ENCODE measurements at regions not wholly inside any gene's neighbourhood (a gene's known extent, or its start where the extent isn't known, plus 50 kb on each side); places are given as distances from the start of the nearest gene placed in this dataset.

GRCh38 chr12:124435806-124436345, 131.5 kb downstream of the NCOR2 start:
- no peak overlapping the region for H3K4me2 ChIP-seq (ENCODE audit: low read depth, low read length)
- H2BK20ac ChIP-seq (ENCODE audit: low read depth, low read length): no peak overlapping the region
- H4K20me1 ChIP-seq (ENCODE audit: insufficient read depth, low read length): 0 out of 2 replicates have a peak, but pooled peaks cover 5% of the 10 kb centered on the region
- peaks cover 8% of the 10 kb centered on the region for H3K9me1 ChIP-seq (ENCODE audit: insufficient read depth, low read length)
- WGBS, 2 experiments (ENCODE audit: extremely low coverage in 2 of 2, insufficient read length in 1 of 2): 97% methylated on average over 10 of the region's 16 CpGs; no CpG with 5 or more reads in 1 of the 2 experiments
- H3K4ac ChIP-seq (ENCODE audit: low read depth, low read length): no peak overlapping the region
- no peaks in the 10 kb centered on the region for H3K9me3 ChIP-seq (ENCODE audit: control insufficient read depth, insufficient read depth, low read length)
- no peak overlapping the region for H3K4me3 ChIP-seq (ENCODE audit: insufficient read depth, low read depth, low read length)
- H2BK120ac ChIP-seq (ENCODE audit: low read depth, low read length): no peak overlapping the region
- intact Hi-C loops (cut with micrococcal nuclease): no loop called here
- no peak overlapping the region; the same call in 1 of the 2 replicates for H4K91ac ChIP-seq (ENCODE audit: insufficient read depth, low read depth, low read length)
- peaks cover 9% of the 10 kb centered on the region for H3K4me1 ChIP-seq (ENCODE audit: control insufficient read depth, insufficient read depth, low read length)
- no peak overlapping the region for H2BK15ac ChIP-seq (ENCODE audit: low read depth, low read length)
- H3K27ac ChIP-seq (ENCODE audit: insufficient read depth, low read length): no peak overlapping the region
- in situ Hi-C loops (cut with MboI; ENCODE audit: low sequenced_read_pairs): no loop called here
- H4K8ac ChIP-seq (ENCODE audit: low read depth in 2 of 2, low read length in 2 of 2): no peak overlapping the region
- H3K14ac ChIP-seq (replicated peaks; ENCODE audit: low read depth, low read length): no peak overlapping the region
- dilution Hi-C loops (cut with HindIII; ENCODE audit: low sequenced_read_pairs, unreplicated experiment): no loop called here
- no peak overlapping the region for H2AFZ ChIP-seq (replicated peaks; ENCODE audit: low read length, poor library complexity)
- H3K36me3 ChIP-seq (ENCODE audit: control insufficient read depth, insufficient read depth, low read length): peaks cover 23% of the 10 kb centered on the region; the same call in 1 of the 2 replicates
- no peak overlapping the region for H4K5ac ChIP-seq (ENCODE audit: low read depth, low read length)
- H3K56ac ChIP-seq (ENCODE audit: extremely low read depth, insufficient read depth, low read length): no peak overlapping the region
- ChIA-PET CTCF (no interaction called here), POLR2A (ENCODE audit: unreplicated experiment) (no interaction called here)
- H3K27me3 ChIP-seq (ENCODE audit: control insufficient read depth, insufficient read depth, low read length): no peaks in the 10 kb centered on the region
- ATAC-seq (ENCODE audit: low read depth) (no peak), DNase-seq (no peak)
- TF ChIP-seq BHLHE40 (IDR thresholded peaks at IDR 0.05; ENCODE audit: low read depth, low read length): no peak
- no peak for TF ChIP-seq MAFK (IDR thresholded peaks at IDR 0.05; ENCODE audit: low read depth, low read length)
- TF ChIP-seq RAD21 (IDR thresholded peaks at IDR 0.05; ENCODE audit: low read length): no peak
- no peak for TF ChIP-seq RCOR1 (IDR thresholded peaks at IDR 0.05; ENCODE audit: insufficient replicate concordance, low read length)
- TF ChIP-seq SMC3 (IDR thresholded peaks at IDR 0.05; ENCODE audit: low read depth, low read length): no peak
- TF ChIP-seq RFX5 (IDR thresholded peaks at IDR 0.05; ENCODE audit: low read depth, low read length): no peak
- TF ChIP-seq CEBPB (IDR thresholded peaks at IDR 0.05; ENCODE audit: low read depth, low read length): no peak
- TF ChIP-seq USF2 (IDR thresholded peaks at IDR 0.05; ENCODE audit: low read depth, low read length): no peak
- TF ChIP-seq MAZ (IDR thresholded peaks at IDR 0.05; ENCODE audit: borderline replicate concordance, low read depth, low read length): no peak
- TF ChIP-seq FOS (IDR thresholded peaks at IDR 0.05; ENCODE audit: low read depth, low read length): no peak
- no peak for TF ChIP-seq MXI1 (IDR thresholded peaks at IDR 0.05; ENCODE audit: borderline replicate concordance, low read depth, low read length)
- no peak overlapping the region for H3K23ac ChIP-seq (ENCODE audit: low read depth, low read length)
- no peak overlapping the region for H2AK9ac ChIP-seq (replicated peaks; ENCODE audit: low read depth, low read length, poor library complexity)
- no TSS peak for BruUV-seq (replicated peaks)
- no peak overlapping the region for H2BK5ac ChIP-seq (ENCODE audit: low read depth, low read length, poor library complexity, severe bottlenecking)
- H3K9ac ChIP-seq (ENCODE audit: low read depth, low read length): no peak overlapping the region
- no peak overlapping the region for H3K18ac ChIP-seq (ENCODE audit: low read depth, low read length)
- H2AK5ac ChIP-seq (ENCODE audit: low read depth, low read length): no peak overlapping the region
- peaks cover 13 to 34% of the 10 kb centered on the region in 2 experiments for H3K79me1 ChIP-seq (ENCODE audit: low read depth in 1 of 2, low read length in 2 of 2)

Measured in IMR-90 (cell line).